DND-41 (cell line): ENCODE measurements at regions not wholly inside any gene's neighbourhood (a gene's known extent, or its start where the extent isn't known, plus 50 kb on each side); places are given as distances from the start of the nearest gene placed in this dataset.

Experiments used
- EZH2 ChIP-seq: IDR thresholded peaks from 3 replicates; pipeline ENCODE4 v1.6.1; 2012; ENCODE audit warnings: borderline replicate concordance, low read depth, mild to moderate bottlenecking, moderate library complexity, low read length, inconsistent platforms; ENCODE audit not compliant: severe bottlenecking
- TF ChIP-seq, protein P1 (sequence below): IDR thresholded peaks from 2 replicates; pipeline ENCODE4 v1.5.1; 2012; ENCODE audit warnings: borderline replicate concordance, low read length, moderate library complexity, mild to moderate bottlenecking; ENCODE audit not compliant: poor library complexity, severe bottlenecking; ENCODE audit errors: extremely low read depth

DNA sequence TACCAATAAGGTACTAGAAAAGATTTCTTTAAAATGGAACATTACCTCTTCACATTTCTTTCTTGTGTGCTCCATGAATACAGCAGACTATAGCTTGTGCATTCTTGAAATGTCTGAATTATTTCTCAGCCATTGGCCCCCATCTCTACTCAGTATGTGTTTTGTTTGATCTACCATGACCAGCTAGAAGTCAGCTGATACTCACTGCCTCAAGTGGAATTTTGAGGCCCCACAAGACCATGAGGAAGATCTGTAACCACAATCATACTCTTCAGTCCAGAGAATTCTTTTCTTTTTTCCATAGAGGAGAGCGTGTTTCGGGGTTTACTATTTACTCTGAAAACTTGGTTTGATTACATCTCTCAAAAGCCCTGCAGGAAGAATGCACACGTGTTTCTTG is 319.1 kb downstream of the TOX3 start:
- TF ChIP-seq, protein P1, sequence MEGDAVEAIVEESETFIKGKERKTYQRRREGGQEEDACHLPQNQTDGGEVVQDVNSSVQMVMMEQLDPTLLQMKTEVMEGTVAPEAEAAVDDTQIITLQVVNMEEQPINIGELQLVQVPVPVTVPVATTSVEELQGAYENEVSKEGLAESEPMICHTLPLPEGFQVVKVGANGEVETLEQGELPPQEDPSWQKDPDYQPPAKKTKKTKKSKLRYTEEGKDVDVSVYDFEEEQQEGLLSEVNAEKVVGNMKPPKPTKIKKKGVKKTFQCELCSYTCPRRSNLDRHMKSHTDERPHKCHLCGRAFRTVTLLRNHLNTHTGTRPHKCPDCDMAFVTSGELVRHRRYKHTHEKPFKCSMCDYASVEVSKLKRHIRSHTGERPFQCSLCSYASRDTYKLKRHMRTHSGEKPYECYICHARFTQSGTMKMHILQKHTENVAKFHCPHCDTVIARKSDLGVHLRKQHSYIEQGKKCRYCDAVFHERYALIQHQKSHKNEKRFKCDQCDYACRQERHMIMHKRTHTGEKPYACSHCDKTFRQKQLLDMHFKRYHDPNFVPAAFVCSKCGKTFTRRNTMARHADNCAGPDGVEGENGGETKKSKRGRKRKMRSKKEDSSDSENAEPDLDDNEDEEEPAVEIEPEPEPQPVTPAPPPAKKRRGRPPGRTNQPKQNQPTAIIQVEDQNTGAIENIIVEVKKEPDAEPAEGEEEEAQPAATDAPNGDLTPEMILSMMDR, result no peak
- no peak for TF ChIP-seq EZH2
